ENCODE measurements at regions not wholly inside any gene's neighbourhood (a gene's known extent, or its start where the extent isn't known, plus 50 kb on each side); places are given as distances from the start of the nearest gene placed in this dataset.

GRCh38 chr4:151922811-151923210, 162.0 kb upstream of the GATB start:
- H3K27ac ChIP-seq = no peak overlapping the region

GRCh38 chr4:151922306-151922705, 161.5 kb upstream of the GATB start:
- TF ChIP-seq ZFX (IDR thresholded peaks at IDR 0.05; ENCODE audit: borderline replicate concordance) (no peak), CTCF (IDR thresholded peaks at IDR 0.05) (no peak)
- no peak overlapping the region for H3K27ac ChIP-seq

More at GRCh38 chr4:151922811-151923210, 162.0 kb upstream of the GATB start:
- no peak for TF ChIP-seq CTCF (IDR thresholded peaks at IDR 0.05)
- TF ChIP-seq ZFX (IDR thresholded peaks at IDR 0.05; ENCODE audit: borderline replicate concordance) = no peak

GRCh38 chr4:151921811-151922210, 161.0 kb upstream of the GATB start:
- TF ChIP-seq ZFX (IDR thresholded peaks at IDR 0.05; ENCODE audit: borderline replicate concordance) (no peak), CTCF (IDR thresholded peaks at IDR 0.05) (no peak)
- no peak overlapping the region for H3K27ac ChIP-seq

GRCh38 chr4:151921386-151921785, 160.6 kb upstream of the GATB start:
- TF ChIP-seq ZFX (IDR thresholded peaks at IDR 0.05; ENCODE audit: borderline replicate concordance) (no peak), CTCF (IDR thresholded peaks at IDR 0.05) (no peak)
- no peak overlapping the region for H3K27ac ChIP-seq

- H3K27ac ChIP-seq = no peak overlapping the region
- TF ChIP-seq CTCF (IDR thresholded peaks at IDR 0.05) (no peak), ZFX (IDR thresholded peaks at IDR 0.05; ENCODE audit: borderline replicate concordance) (no peak)
These were observed 156.4 kb upstream of the GATB start for GRCh38 chr4:151917145-151917734.

- no peak overlapping the region for H3K27ac ChIP-seq
- TF ChIP-seq CTCF (IDR thresholded peaks at IDR 0.05) (no peak), ZFX (IDR thresholded peaks at IDR 0.05; ENCODE audit: borderline replicate concordance) (no peak)
These were observed 151.8 kb upstream of the GATB start for GRCh38 chr4:151912632-151913031.

GRCh38 chr4:151911970-151912369, 151.2 kb upstream of the GATB start:
- no peak overlapping the region for H3K27ac ChIP-seq
- TF ChIP-seq ZFX (IDR thresholded peaks at IDR 0.05; ENCODE audit: borderline replicate concordance) (no peak), CTCF (IDR thresholded peaks at IDR 0.05) (no peak)

All from 22Rv1 (cell line).